MCF 10A (cell line): ENCODE measurements at regions not wholly inside any gene's neighbourhood (a gene's known extent, or its start where the extent isn't known, plus 50 kb on each side); places are given as distances from the start of the nearest gene placed in this dataset.

Source experiments
- BruUV-seq: library from RNA; stranded (reverse); fragments of 400-500 nt; replicated peaks from 2 replicates; lab custom pipeline; 2021; lab: Mats Ljungman, UMichigan
- CTCF ChIA-PET: fragments of 300-600 bp; sonication (Branson Sonifier 250); formaldehyde crosslinking; extraction: SDS; loops from one replicate; lab custom pipeline; 2021; ENCODE audit warnings: antibody characterized with exemption, inconsistent platforms; lab: Yijun Ruan, JAX
- POLR2A ChIA-PET: fragments of 300-600, 350-650 bp; sonication (Branson Sonifier 250); formaldehyde crosslinking; extraction: SDS; loops from one replicate; lab custom pipeline; 2020; ENCODE audit warnings: antibody characterized with exemption, inconsistent platforms; lab: Yijun Ruan, JAX
- DNase-seq: peaks from one replicate; pipeline ENCODE4 v3.0.0-alpha.2; 2018; ENCODE audit not compliant: unreplicated experiment
- H3K27ac Mint-ChIP-seq: one replicate; pipeline ENCODE4 v1.8.0; 2022; ENCODE audit warnings: mild to moderate bottlenecking, low read depth, mixed read lengths; ENCODE audit not compliant: unreplicated experiment
- H3K27me3 Mint-ChIP-seq: one replicate; pipeline ENCODE4 v1.8.0; 2022; ENCODE audit warnings: mixed read lengths; ENCODE audit not compliant: insufficient read depth, unreplicated experiment
- H3K36me3 Mint-ChIP-seq: one replicate; pipeline ENCODE4 v1.8.0; 2022; ENCODE audit warnings: mild to moderate bottlenecking, moderate library complexity, mixed read lengths; ENCODE audit not compliant: insufficient read depth, unreplicated experiment
- H3K4me1 Mint-ChIP-seq: one replicate; pipeline ENCODE4 v1.8.0; 2022; ENCODE audit warnings: mixed read lengths; ENCODE audit not compliant: insufficient read depth, unreplicated experiment
- H3K4me3 Mint-ChIP-seq: one replicate; pipeline ENCODE4 v1.8.0; 2022; ENCODE audit warnings: mild to moderate bottlenecking, moderate library complexity, mixed read lengths; ENCODE audit not compliant: unreplicated experiment
- H3K9me3 Mint-ChIP-seq: one replicate; pipeline ENCODE4 v1.8.0; 2022; ENCODE audit warnings: mixed read lengths; ENCODE audit not compliant: unreplicated experiment
- intact Hi-C: fragments of 100-400 bp; cut with micrococcal nuclease; formaldehyde crosslinking; loops from 2 replicates; pipeline ENCODE4 v1.14.1; 2022
- TF ChIP-seq, protein P1 (sequence below): fragments of 200-600 bp; IDR thresholded peaks from one replicate; pipeline ENCODE4 v1.8.0; 2022; ENCODE audit warnings: antibody characterized with exemption, mild to moderate bottlenecking; ENCODE audit not compliant: unreplicated experiment

GRCh38 chr1:108038653-108039236 is 73.8 kb upstream of the VAV3 start:
- POLR2A ChIA-PET, result interaction anchor here (0.6 to 1.0 kb wide), 3 partner anchors 8 to 36 kb away, joined by 3 to 5 read pairs (median 3); no protein-coding TSS in a partner anchor

DNA sequence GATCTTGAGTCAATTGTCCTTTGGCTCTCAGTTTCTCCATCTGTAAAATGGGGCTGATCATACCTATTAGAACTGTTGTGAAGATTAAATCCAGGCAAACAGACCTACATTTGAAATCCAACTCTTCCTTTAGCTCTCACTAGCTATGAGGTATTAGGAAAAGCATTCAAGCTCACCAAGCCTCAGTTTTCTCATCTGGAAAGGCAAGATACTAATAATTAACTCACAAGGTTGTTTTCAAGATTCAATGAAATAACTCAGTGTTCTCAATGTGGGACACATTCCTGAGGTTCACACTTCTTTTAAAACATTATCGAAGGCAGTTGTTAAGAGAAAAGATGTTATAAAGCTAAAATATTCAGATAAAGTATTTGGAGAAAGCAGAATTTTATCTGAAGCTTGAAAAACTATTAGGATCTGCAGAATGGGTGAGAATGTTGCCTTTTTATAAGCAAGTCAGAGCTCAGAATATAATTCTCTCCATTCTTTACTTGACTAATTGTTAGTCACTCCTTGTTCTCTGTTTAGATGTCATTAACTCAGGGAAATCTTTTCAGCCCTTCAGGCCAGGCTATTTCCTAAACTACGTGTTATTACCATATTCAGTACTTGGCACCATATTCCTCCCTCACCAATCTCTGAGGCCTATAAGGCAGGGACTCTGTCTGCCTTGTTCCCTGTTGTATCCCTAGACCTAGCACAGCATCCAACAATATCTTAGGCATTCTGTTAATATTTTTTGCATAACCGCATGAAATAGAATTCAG is 72.0 kb upstream of the VAV3 start:
- no peak overlapping the region for H3K27ac Mint-ChIP-seq
- no TSS peak for BruUV-seq
- no peaks in the 10 kb centered on the region for H3K9me3 Mint-ChIP-seq
- H3K4me3 Mint-ChIP-seq, result no peak overlapping the region
- no peaks in the 10 kb centered on the region for H3K36me3 Mint-ChIP-seq
- intact Hi-C loops, result no loop called here
- ChIA-PET CTCF (no interaction called here), POLR2A (interaction anchor here (1.2 kb wide), 2 partner anchors 8 to 9 kb away, joined by 3 read pairs; no protein-coding TSS in a partner anchor)
- no peak for DNase-seq
- no peaks in the 10 kb centered on the region for H3K27me3 Mint-ChIP-seq
- H3K4me1 Mint-ChIP-seq, result peaks cover 16% of the 10 kb centered on the region
- TF ChIP-seq, protein P1, sequence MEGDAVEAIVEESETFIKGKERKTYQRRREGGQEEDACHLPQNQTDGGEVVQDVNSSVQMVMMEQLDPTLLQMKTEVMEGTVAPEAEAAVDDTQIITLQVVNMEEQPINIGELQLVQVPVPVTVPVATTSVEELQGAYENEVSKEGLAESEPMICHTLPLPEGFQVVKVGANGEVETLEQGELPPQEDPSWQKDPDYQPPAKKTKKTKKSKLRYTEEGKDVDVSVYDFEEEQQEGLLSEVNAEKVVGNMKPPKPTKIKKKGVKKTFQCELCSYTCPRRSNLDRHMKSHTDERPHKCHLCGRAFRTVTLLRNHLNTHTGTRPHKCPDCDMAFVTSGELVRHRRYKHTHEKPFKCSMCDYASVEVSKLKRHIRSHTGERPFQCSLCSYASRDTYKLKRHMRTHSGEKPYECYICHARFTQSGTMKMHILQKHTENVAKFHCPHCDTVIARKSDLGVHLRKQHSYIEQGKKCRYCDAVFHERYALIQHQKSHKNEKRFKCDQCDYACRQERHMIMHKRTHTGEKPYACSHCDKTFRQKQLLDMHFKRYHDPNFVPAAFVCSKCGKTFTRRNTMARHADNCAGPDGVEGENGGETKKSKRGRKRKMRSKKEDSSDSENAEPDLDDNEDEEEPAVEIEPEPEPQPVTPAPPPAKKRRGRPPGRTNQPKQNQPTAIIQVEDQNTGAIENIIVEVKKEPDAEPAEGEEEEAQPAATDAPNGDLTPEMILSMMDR, result no peak

More at GRCh38 chr1:108038653-108039236, 73.8 kb upstream of the VAV3 start:
- no peak for DNase-seq
- TF ChIP-seq, protein P1, result no peak
- Mint-ChIP-seq H3K36me3 (no peaks in the 10 kb centered on the region), H3K9me3 (no peaks in the 10 kb centered on the region), H3K27ac (no peak overlapping the region), H3K4me3 (no peak overlapping the region), H3K27me3 (no peaks in the 10 kb centered on the region), H3K4me1 (peaks cover 16% of the 10 kb centered on the region)
- intact Hi-C loops, result no loop called here
- CTCF ChIA-PET, result interaction anchor here (1.0 kb wide), 1 partner anchor 49 kb away, joined by 3 read pairs; no protein-coding TSS in a partner anchor
- no TSS peak for BruUV-seq

DNA sequence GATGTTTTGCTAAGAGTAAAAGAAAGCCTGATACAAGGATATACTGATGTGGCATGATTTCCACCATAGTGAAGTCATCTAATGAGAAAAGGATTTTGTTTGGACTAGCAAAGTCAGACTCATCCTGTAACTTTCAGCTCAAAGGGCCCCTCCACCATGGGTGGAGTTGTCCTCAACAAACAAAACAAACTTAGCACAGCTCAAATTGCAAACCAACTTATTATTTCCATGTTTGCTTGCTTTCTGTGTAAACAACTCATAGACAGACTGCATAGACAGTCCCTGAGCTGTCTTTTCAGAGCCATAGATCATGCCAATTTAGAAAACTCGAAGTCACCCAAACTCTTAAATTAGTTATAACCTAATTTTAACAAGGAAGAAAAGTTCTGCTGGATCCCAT is 69.4 kb upstream of the VAV3 start:
- H3K9me3 Mint-ChIP-seq, result no peaks in the 10 kb centered on the region
- H3K36me3 Mint-ChIP-seq, result no peaks in the 10 kb centered on the region
- ChIA-PET CTCF (interaction anchor here (0.8 kb wide), 1 partner anchor 8 kb away, joined by 4 read pairs; no protein-coding TSS in a partner anchor), POLR2A (interaction anchor here (1.4 kb wide), 1 partner anchor 12 kb away, joined by 3 read pairs; no protein-coding TSS in a partner anchor)
- H3K27ac Mint-ChIP-seq, result no peak overlapping the region
- TF ChIP-seq, protein P1, result no peak
- no peak overlapping the region for H3K4me3 Mint-ChIP-seq
- peaks cover 5% of the 10 kb centered on the region for H3K4me1 Mint-ChIP-seq
- H3K27me3 Mint-ChIP-seq, result no peaks in the 10 kb centered on the region
- intact Hi-C loops, result no loop called here
- BruUV-seq, result no TSS peak
- no peak for DNase-seq

- Mint-ChIP-seq H3K36me3 (no peaks in the 10 kb centered on the region), H3K4me3 (no peak overlapping the region), H3K9me3 (no peaks in the 10 kb centered on the region), H3K27me3 (no peaks in the 10 kb centered on the region), H3K27ac (no peak overlapping the region), H3K4me1 (peaks cover 5% of the 10 kb centered on the region)
- no peak for DNase-seq
- ChIA-PET POLR2A (interaction anchor here (0.6 to 1.4 kb wide), 3 partner anchors 13 to 929 kb away, joined by 3 read pairs; no protein-coding TSS in a partner anchor), CTCF (no interaction called here)
- TF ChIP-seq, protein P1, result no peak
- intact Hi-C loops, result no loop called here
- no TSS peak for BruUV-seq
Measured at GRCh38 chr1:108033550-108033951, 68.6 kb upstream of the VAV3 start.
